ACC112 (cell line): ENCODE measurements at regions not wholly inside any gene's neighbourhood (a gene's known extent, or its start where the extent isn't known, plus 50 kb on each side); places are given as distances from the start of the nearest gene placed in this dataset.

Source experiments
- H2AFZ ChIP-seq: fragments of 200-600 bp; sonication (generic); one replicate; pipeline ENCODE4 v1.6.0; 2017; ENCODE audit warnings: antibody characterized with exemption, low read length; ENCODE audit not compliant: unreplicated experiment
- H3K27ac ChIP-seq: fragments of 200-600 bp; sonication (generic); 2 replicates; pipeline ENCODE4 v1.5.1; 2014; ENCODE audit warnings: low read depth, mild to moderate bottlenecking, antibody characterized with exemption, low read length, moderate library complexity
- H3K27me3 ChIP-seq: fragments of 200-600 bp; sonication (generic); 2 replicates; pipeline ENCODE4 v1.6.1; 2014; ENCODE audit warnings: mild to moderate bottlenecking, antibody characterized with exemption, low read length, moderate library complexity, mixed read lengths; ENCODE audit not compliant: insufficient read depth
- H3K36me3 ChIP-seq: fragments of 200-600 bp; sonication (generic); 2 replicates; pipeline ENCODE4 v1.6.1; 2016; ENCODE audit warnings: mild to moderate bottlenecking, antibody characterized with exemption, low read length, moderate library complexity, mixed read lengths; ENCODE audit not compliant: insufficient read depth
- H3K4me1 ChIP-seq: fragments of 200-600 bp; sonication (generic); one replicate; pipeline ENCODE4 v1.6.1; 2016; ENCODE audit warnings: low read length, mixed read lengths; ENCODE audit not compliant: insufficient read depth, unreplicated experiment, control insufficient read depth
- H3K4me3 ChIP-seq: fragments of 200-600 bp; sonication (generic); 2 replicates; pipeline ENCODE4 v1.5.1; 2014; ENCODE audit warnings: mild to moderate bottlenecking, low read depth, low read length
- H3K79me2 ChIP-seq: fragments of 200-600 bp; sonication (generic); one replicate; pipeline ENCODE4 v1.6.0; 2016; ENCODE audit warnings: low read length; ENCODE audit not compliant: control insufficient read depth, unreplicated experiment, insufficient read depth

- no peaks in the 10 kb centered on the region for H3K4me1 ChIP-seq
- no peak overlapping the region for H3K4me3 ChIP-seq
- H3K36me3 ChIP-seq, result no peaks in the 10 kb centered on the region
- H2AFZ ChIP-seq, result no peak overlapping the region
- H3K27ac ChIP-seq, result no peak overlapping the region
- no peaks in the 10 kb centered on the region for H3K27me3 ChIP-seq
- no peaks in the 10 kb centered on the region for H3K79me2 ChIP-seq
Measured at GRCh38 chr9:89746385-89747116, 141.7 kb downstream of the GADD45G start.

DNA sequence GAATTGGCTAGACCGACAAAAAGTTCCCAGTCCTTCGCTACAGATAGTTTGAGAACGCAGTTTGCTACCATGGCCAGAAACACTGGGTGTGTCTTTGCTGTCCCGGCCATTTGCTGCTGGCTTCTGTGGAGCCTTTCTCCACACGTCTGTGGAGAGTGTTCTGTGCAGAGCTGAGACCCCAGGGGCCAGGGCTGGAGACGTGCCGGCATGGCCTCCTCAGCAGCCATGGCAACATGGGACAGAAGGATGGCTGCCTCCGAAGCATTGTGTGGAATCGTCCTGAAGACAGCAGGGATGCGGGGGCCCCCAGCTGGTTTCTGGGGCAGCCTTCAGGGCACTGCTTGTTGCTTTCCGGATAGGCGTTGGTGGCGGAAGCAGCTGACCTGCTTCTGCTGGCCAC, 142.8 kb downstream of the GADD45G start:
- H3K4me1 ChIP-seq, result no peaks in the 10 kb centered on the region
- H3K36me3 ChIP-seq, result no peaks in the 10 kb centered on the region
- H3K27me3 ChIP-seq, result no peaks in the 10 kb centered on the region
- H2AFZ ChIP-seq, result no peak overlapping the region
- no peak overlapping the region for H3K27ac ChIP-seq
- H3K4me3 ChIP-seq, result no peak overlapping the region
- H3K79me2 ChIP-seq, result no peaks in the 10 kb centered on the region

GRCh38 chr9:89748021-89748670, 143.3 kb downstream of the GADD45G start:
- H3K27me3 ChIP-seq, result no peaks in the 10 kb centered on the region
- no peak overlapping the region for H3K27ac ChIP-seq
- no peaks in the 10 kb centered on the region for H3K4me1 ChIP-seq
- H3K36me3 ChIP-seq, result no peaks in the 10 kb centered on the region
- H3K4me3 ChIP-seq, result no peak overlapping the region
- H2AFZ ChIP-seq, result no peak overlapping the region
- H3K79me2 ChIP-seq, result no peaks in the 10 kb centered on the region

DNA sequence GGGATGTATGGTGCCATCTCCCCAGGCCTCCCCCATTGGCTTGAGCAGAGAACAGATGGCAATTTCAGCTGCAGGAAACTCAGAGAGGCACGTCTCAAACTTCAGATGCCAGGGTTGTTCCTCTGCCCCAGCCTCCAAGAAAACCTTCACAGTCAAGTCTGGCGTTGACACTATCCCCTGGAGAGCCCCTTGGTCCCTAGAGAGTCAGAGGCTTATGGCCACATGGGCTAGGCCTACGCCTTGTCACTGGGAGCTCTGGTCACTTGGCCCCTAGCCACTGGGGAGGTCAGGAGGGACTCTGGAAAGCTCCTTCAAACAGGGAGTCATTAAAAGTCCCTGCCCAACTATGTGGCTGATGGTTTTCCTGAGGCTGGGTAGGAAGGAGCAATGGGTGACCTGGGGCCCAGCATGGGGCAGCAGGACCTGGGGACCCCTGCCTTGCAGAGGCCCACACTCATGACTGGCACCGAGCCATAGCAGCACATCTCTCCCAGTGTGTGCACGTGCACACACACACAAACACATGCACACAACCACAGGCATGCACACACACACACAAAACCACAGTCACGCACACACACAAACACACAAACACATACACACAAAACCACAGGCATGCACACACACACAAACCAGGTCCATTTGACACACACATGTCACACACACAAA, 144.2 kb downstream of the GADD45G start:
- no peaks in the 10 kb centered on the region for H3K27me3 ChIP-seq
- H2AFZ ChIP-seq, result no peak overlapping the region
- H3K27ac ChIP-seq, result no peak overlapping the region
- H3K4me1 ChIP-seq, result no peaks in the 10 kb centered on the region
- H3K79me2 ChIP-seq, result no peaks in the 10 kb centered on the region
- H3K36me3 ChIP-seq, result no peaks in the 10 kb centered on the region
- no peak overlapping the region for H3K4me3 ChIP-seq

DNA sequence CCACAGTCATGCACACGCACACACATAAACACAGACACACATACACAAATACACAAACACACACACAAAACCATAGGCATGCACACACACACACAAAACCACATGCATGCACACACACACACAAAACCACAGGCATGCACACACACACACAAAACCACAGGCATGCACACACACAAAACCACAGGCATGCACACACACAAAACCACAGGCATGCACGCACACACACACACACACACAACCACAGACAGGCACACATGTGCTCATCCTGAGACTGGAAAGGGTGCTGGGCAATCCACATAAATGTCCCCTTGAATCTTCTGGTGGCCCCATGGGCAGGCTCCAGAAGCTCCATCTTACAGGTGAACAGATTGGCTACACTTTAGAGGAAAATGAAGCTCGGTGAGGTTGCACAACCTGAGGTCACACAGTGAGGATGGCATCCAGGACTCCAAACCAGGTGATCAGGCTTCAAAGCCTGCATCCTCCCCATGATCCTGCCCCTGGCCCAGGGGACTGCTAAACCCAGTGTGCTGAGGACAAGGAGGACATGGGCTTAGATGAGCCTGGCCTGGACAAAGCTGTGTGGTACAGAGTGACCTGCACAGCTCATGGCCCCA, 144.8 kb downstream of the GADD45G start:
- no peaks in the 10 kb centered on the region for H3K79me2 ChIP-seq
- no peak overlapping the region for H2AFZ ChIP-seq
- H3K4me3 ChIP-seq, result no peak overlapping the region
- no peaks in the 10 kb centered on the region for H3K27me3 ChIP-seq
- H3K36me3 ChIP-seq, result no peaks in the 10 kb centered on the region
- no peak overlapping the region for H3K27ac ChIP-seq
- no peaks in the 10 kb centered on the region for H3K4me1 ChIP-seq

- Histone ChIP-seq H3K4me3 (no peak overlapping the region), H3K36me3 (no peaks in the 10 kb centered on the region), H3K27me3 (no peaks in the 10 kb centered on the region), H3K79me2 (no peaks in the 10 kb centered on the region), H3K4me1 (no peaks in the 10 kb centered on the region), H3K27ac (no peak overlapping the region), H2AFZ (no peak overlapping the region)
Measured at GRCh38 chr9:89750117-89750791, 145.4 kb downstream of the GADD45G start.

- no peak overlapping the region for H2AFZ ChIP-seq
- no peaks in the 10 kb centered on the region for H3K27me3 ChIP-seq
- no peak overlapping the region for H3K4me3 ChIP-seq
- H3K27ac ChIP-seq, result no peak overlapping the region
- no peaks in the 10 kb centered on the region for H3K79me2 ChIP-seq
- H3K4me1 ChIP-seq, result no peaks in the 10 kb centered on the region
- H3K36me3 ChIP-seq, result no peaks in the 10 kb centered on the region
Measured at GRCh38 chr9:89751079-89751825, 146.4 kb downstream of the GADD45G start.

- H3K36me3 ChIP-seq, result no peaks in the 10 kb centered on the region
- no peaks in the 10 kb centered on the region for H3K27me3 ChIP-seq
- H3K4me1 ChIP-seq, result no peaks in the 10 kb centered on the region
- no peak overlapping the region for H2AFZ ChIP-seq
- no peak overlapping the region for H3K27ac ChIP-seq
- no peak overlapping the region for H3K4me3 ChIP-seq
- H3K79me2 ChIP-seq, result no peaks in the 10 kb centered on the region
Measured at GRCh38 chr9:89752154-89752553, 147.3 kb downstream of the GADD45G start.

GRCh38 chr9:89753472-89754055, 148.8 kb downstream of the GADD45G start:
- H3K4me3 ChIP-seq, result no peak overlapping the region
- no peaks in the 10 kb centered on the region for H3K79me2 ChIP-seq
- H2AFZ ChIP-seq, result no peak overlapping the region
- no peaks in the 10 kb centered on the region for H3K36me3 ChIP-seq
- H3K4me1 ChIP-seq, result no peaks in the 10 kb centered on the region
- H3K27me3 ChIP-seq, result no peaks in the 10 kb centered on the region
- no peak overlapping the region for H3K27ac ChIP-seq
